Liver (tissue), 8 donors: ENCODE measurements at regions not wholly inside any gene's neighbourhood (a gene's known extent, or its start where the extent isn't known, plus 50 kb on each side); places are given as distances from the start of the nearest gene placed in this dataset.

Source experiments
- DNase-seq: peaks from one replicate; pipeline ENCODE4 v3.0.0-alpha.2; 2017; ENCODE audit warnings: low spot score
- H3K27ac ChIP-seq, 2 donors: one replicate each; pipeline ENCODE4 v1.7.0; 2013; ENCODE audit warnings: inconsistent platforms in 2 of 2, low read length in 2 of 2, control low read depth in 1 of 2, low read depth in 1 of 2, mild to moderate bottlenecking in 1 of 2
- H3K27me3 ChIP-seq, 4 donors: one replicate each; pipeline versions ENCODE4 v1.6.1 to v1.7.0; 2013; ENCODE audit warnings: low read length in 3 of 4, inconsistent platforms in 1 of 4, mild to moderate bottlenecking in 1 of 4, moderate library complexity in 1 of 4; ENCODE audit not compliant: control insufficient read depth in 4 of 4, insufficient read depth in 4 of 4
- H3K36me3 ChIP-seq, 4 donors: one replicate each; pipeline versions ENCODE4 v1.6.1 to v1.7.0; 2013; ENCODE audit warnings: low read length in 3 of 4, mild to moderate bottlenecking in 3 of 4, low read depth in 1 of 4, moderate library complexity in 1 of 4; ENCODE audit not compliant: control insufficient read depth in 4 of 4, insufficient read depth in 3 of 4
- H3K4me1 ChIP-seq, 4 donors: one replicate each; pipeline versions ENCODE4 v1.6.1 to v1.7.0; 2013; ENCODE audit warnings: low read length in 3 of 4, mild to moderate bottlenecking in 3 of 4, moderate library complexity in 1 of 4; ENCODE audit not compliant: control insufficient read depth in 4 of 4, insufficient read depth in 4 of 4
- H3K4me3 ChIP-seq, 3 donors: one replicate each; pipeline versions ENCODE4 v1.6.1 to v1.7.0; 2013; ENCODE audit warnings: low read length in 3 of 3, control low read depth in 1 of 3, low read depth in 1 of 3, mild to moderate bottlenecking in 1 of 3
- H3K9ac ChIP-seq, 2 donors: one replicate each; pipeline ENCODE4 v1.7.0; 2013; ENCODE audit warnings: low read length in 2 of 2, mild to moderate bottlenecking in 2 of 2, moderate library complexity in 2 of 2, control low read depth in 1 of 2, low read depth in 1 of 2
- H3K9me3 ChIP-seq, 4 donors: one replicate each; pipeline versions ENCODE4 v1.6.1 to v1.7.0; 2013; ENCODE audit warnings: low read length in 3 of 4; ENCODE audit not compliant: control insufficient read depth in 4 of 4
- ATF3 ChIP-seq: IDR thresholded peaks from 2 replicates; pipeline ENCODE4 v1.6.1; 2016; ENCODE audit warnings: antibody characterized with exemption
- CTCF ChIP-seq: fragments of 150-350 bp; IDR thresholded peaks from 2 replicates; pipeline ENCODE4 v1.5.1; 2017; ENCODE audit warnings: improper control_type of control experiment, low read depth, low read length; ENCODE audit not compliant: missing input control
- EGR1 ChIP-seq, 2 donors: IDR thresholded peaks; 2 replicates each; pipeline ENCODE4 v1.6.1; 2016 to 2018; ENCODE audit warnings: antibody characterized with exemption in 2 of 2, low read depth in 2 of 2
- FOXA1 ChIP-seq: IDR thresholded peaks from 2 replicates; pipeline ENCODE4 v1.6.1; 2016; ENCODE audit warnings: antibody characterized with exemption
- FOXA2 ChIP-seq: IDR thresholded peaks from 2 replicates; pipeline ENCODE4 v1.6.1; 2016; ENCODE audit warnings: antibody characterized with exemption
- GABPA ChIP-seq, 2 donors: IDR thresholded peaks in 1 of 2; conservative IDR thresholded peaks in 1 of 2; 2 replicates each; pipeline ENCODE4 v1.6.1; 2016; ENCODE audit warnings: antibody characterized with exemption in 2 of 2, mild to moderate bottlenecking in 1 of 2, moderate library complexity in 1 of 2
- HNF4A ChIP-seq, 2 donors: conservative IDR thresholded peaks; 2 replicates each; pipeline ENCODE4 v1.6.1; 2016; ENCODE audit warnings: antibody characterized with exemption in 2 of 2, mild to moderate bottlenecking in 2 of 2
- HNF4G ChIP-seq: IDR thresholded peaks from 2 replicates; pipeline ENCODE4 v1.6.1; 2016; ENCODE audit warnings: antibody characterized with exemption
- JUND ChIP-seq, 2 donors: IDR thresholded peaks; 2 replicates each; pipeline ENCODE4 v1.6.1; 2016; ENCODE audit warnings: antibody characterized with exemption in 2 of 2
- MAX ChIP-seq: IDR thresholded peaks from 2 replicates; pipeline ENCODE4 v1.6.1; 2016; ENCODE audit warnings: antibody characterized with exemption
- NR2F2 ChIP-seq: IDR thresholded peaks from 2 replicates; pipeline ENCODE4 v1.6.1; 2016; ENCODE audit warnings: antibody characterized with exemption
- RAD21 ChIP-seq, 2 donors: IDR thresholded peaks; 2 replicates each; pipeline ENCODE4 v1.6.1; 2016; ENCODE audit warnings: antibody characterized with exemption in 2 of 2, mild to moderate bottlenecking in 2 of 2
- REST ChIP-seq: IDR thresholded peaks from 2 replicates; pipeline ENCODE4 v1.6.1; 2016; ENCODE audit warnings: antibody characterized with exemption, mild to moderate bottlenecking
- RXRA ChIP-seq, 2 donors: IDR thresholded peaks; 2 replicates each; pipeline ENCODE4 v1.6.1; 2017 to 2018; ENCODE audit warnings: antibody characterized with exemption in 2 of 2, mild to moderate bottlenecking in 1 of 2
- SP1 ChIP-seq: IDR thresholded peaks from 2 replicates; pipeline ENCODE4 v1.6.1; 2018; ENCODE audit warnings: antibody characterized with exemption, mild to moderate bottlenecking
- TAF1 ChIP-seq: conservative IDR thresholded peaks from 2 replicates; pipeline ENCODE4 v1.6.1; 2016; ENCODE audit warnings: antibody characterized with exemption, mild to moderate bottlenecking
- YY1 ChIP-seq: IDR thresholded peaks from 2 replicates; pipeline ENCODE4 v1.6.1; 2016; ENCODE audit warnings: antibody characterized with exemption, mild to moderate bottlenecking
- WGBS: extraction: QIAGEN DNeasy Blood & Tissue Kit; methylation state at CpG from one replicate; pipeline ENCODE4 v1.1.7; 2013; 5-methylcytosine and 5-hydroxymethylcytosine counted together
- TF ChIP-seq, protein P1 (sequence below): IDR thresholded peaks from 2 replicates; pipeline ENCODE4 v1.6.1; 2016; ENCODE audit warnings: antibody characterized with exemption
- donor health status: healthy.
- donor health status: healthy.
- donor health status: healthy.
- donor health status: healthy.
- donor health status: healthy.

GRCh38 chr14:24694680-24695079, 60.7 kb upstream of the GZMB start (continued):
- TF ChIP-seq ATF3 (no peak), SP1 (no peak), TAF1 (no peak), FOXA2 (no peak), NR2F2 (no peak), FOXA1 (no peak)

DNA sequence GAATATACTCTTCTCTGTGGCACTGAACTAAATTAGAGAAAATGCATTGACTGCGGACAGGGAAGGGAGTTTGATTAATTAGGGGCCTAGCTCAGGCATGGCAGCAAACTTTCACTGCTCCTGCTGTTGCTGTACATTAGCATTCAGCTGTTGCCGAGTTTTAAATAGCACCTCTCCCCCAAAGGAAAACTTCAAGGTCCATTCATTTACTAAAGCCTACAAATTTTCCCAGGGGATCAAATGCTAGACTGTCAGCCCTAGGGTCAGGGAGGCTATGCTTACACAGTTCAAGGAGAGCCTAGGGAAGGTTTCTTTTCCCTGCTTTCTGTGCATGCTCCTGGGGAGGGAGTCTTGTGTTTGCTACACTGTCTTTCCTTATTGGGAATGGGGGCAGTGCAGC, 60.0 kb upstream of the GZMB start:
- Histone ChIP-seq H3K36me3 (no peaks in the 10 kb centered on the region), H3K27ac (no peak overlapping the region), H3K27me3 (no peaks in the 10 kb centered on the region), H3K9me3 (no peaks in the 10 kb centered on the region), H3K4me3 (no peak overlapping the region), H3K4me1 (no peaks in the 10 kb centered on the region), H3K9ac (no peak overlapping the region)
- TF ChIP-seq SP1 (no peak), MAX (no peak), YY1 (no peak), RXRA (IDR thresholded peaks at IDR 0.05) (no peak), REST (no peak), ATF3 (no peak), NR2F2 (no peak), HNF4G (no peak), TAF1 (no peak), FOXA1 (no peak), EGR1 (IDR thresholded peaks at IDR 0.05; ENCODE audit: low read depth in 2 of 2) (no peak), HNF4A (conservative IDR thresholded peaks at IDR 0.05) (no peak), CTCF (no peak), JUND (IDR thresholded peaks at IDR 0.05) (no peak), GABPA (IDR thresholded peaks at IDR 0.05 in 1 of 2, conservative IDR thresholded peaks at IDR 0.05 in 1 of 2) (no peak), RAD21 (IDR thresholded peaks at IDR 0.05) (no peak), FOXA2 (no peak)
- TF ChIP-seq, protein P1, sequence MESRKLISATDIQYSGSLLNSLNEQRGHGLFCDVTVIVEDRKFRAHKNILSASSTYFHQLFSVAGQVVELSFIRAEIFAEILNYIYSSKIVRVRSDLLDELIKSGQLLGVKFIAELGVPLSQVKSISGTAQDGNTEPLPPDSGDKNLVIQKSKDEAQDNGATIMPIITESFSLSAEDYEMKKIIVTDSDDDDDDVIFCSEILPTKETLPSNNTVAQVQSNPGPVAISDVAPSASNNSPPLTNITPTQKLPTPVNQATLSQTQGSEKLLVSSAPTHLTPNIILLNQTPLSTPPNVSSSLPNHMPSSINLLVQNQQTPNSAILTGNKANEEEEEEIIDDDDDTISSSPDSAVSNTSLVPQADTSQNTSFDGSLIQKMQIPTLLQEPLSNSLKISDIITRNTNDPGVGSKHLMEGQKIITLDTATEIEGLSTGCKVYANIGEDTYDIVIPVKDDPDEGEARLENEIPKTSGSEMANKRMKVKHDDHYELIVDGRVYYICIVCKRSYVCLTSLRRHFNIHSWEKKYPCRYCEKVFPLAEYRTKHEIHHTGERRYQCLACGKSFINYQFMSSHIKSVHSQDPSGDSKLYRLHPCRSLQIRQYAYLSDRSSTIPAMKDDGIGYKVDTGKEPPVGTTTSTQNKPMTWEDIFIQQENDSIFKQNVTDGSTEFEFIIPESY, result no peak
- no peak for DNase-seq
- 66% methylated on average over 2 of the region's 2 CpGs for WGBS
